Esophagus squamous epithelium (tissue), 5 donors: ENCODE measurements at regions not wholly inside any gene's neighbourhood (a gene's known extent, or its start where the extent isn't known, plus 50 kb on each side); places are given as distances from the start of the nearest gene placed in this dataset.

Source experiments
- DNase-seq: peaks from one replicate; lab custom pipeline; 2025; lab: John Stamatoyannopoulos, UW
- H3K27ac ChIP-seq, 4 donors: fragments of 200-600 bp; sonication (generic); one replicate each; pipeline ENCODE4 v1.5.1; 2016 to 2019; ENCODE audit warnings: mild to moderate bottlenecking in 1 of 4
- H3K27me3 ChIP-seq, 4 donors: fragments of 200-600 bp; sonication (generic); 1 replicate in 3 of 4; 2 replicates in 1 of 4; pipeline versions ENCODE4 v1.5.1 to v1.6.0; 2017 to 2021; ENCODE audit warnings: antibody characterized with exemption in 1 of 4
- H3K36me3 ChIP-seq, 3 donors: fragments of 200-600 bp; sonication (generic); one replicate each; pipeline ENCODE4 v1.5.1; 2016 to 2019
- H3K4me1 ChIP-seq, 3 donors: fragments of 200-600 bp; sonication (generic); one replicate each; pipeline ENCODE4 v1.5.1; 2017 to 2019
- H3K4me3 ChIP-seq, 4 donors: fragments of 200-600 bp; sonication (generic); 1 replicate in 3 of 4; 2 replicates in 1 of 4; pipeline ENCODE4 v1.5.1; 2016 to 2019; ENCODE audit warnings: mild to moderate bottlenecking in 2 of 4, moderate library complexity in 1 of 4
- H3K9me3 ChIP-seq, 3 donors: fragments of 200-600 bp; sonication (generic); one replicate each; pipeline ENCODE4 v1.5.1; 2016 to 2019
- POLR2A ChIP-seq, 4 donors: fragments of 450-650 bp; IDR thresholded peaks; one replicate each; pipeline ENCODE4 v1.6.1; 2017; ENCODE audit warnings: antibody characterized with exemption in 4 of 4, mild to moderate bottlenecking in 4 of 4, moderate library complexity in 3 of 4
- WGBS, 2 donors: methylation state at CpG; one replicate each; pipeline ENCODE4 v1.1.5; 2018; 5-methylcytosine and 5-hydroxymethylcytosine counted together
- intact Hi-C: fragments of 100-400 bp; cut with DNase I; formaldehyde crosslinking; loops from one replicate; pipeline ENCODE4 v1.15.0; 2022
- TF ChIP-seq, protein P1 (sequence below), 6 experiments: fragments of 450-650 bp in 4 of 6; fragments of 200-600 bp in 2 of 6; sonication (generic) in 2 of 6; IDR thresholded peaks; one replicate each; pipeline ENCODE4 v1.5.1; 2016 to 2019; ENCODE audit warnings: antibody characterized with exemption in 6 of 6, mild to moderate bottlenecking in 4 of 6, moderate library complexity in 4 of 6
- donor health status: DM: yes; HTN: yes; CAD: no.

DNA sequence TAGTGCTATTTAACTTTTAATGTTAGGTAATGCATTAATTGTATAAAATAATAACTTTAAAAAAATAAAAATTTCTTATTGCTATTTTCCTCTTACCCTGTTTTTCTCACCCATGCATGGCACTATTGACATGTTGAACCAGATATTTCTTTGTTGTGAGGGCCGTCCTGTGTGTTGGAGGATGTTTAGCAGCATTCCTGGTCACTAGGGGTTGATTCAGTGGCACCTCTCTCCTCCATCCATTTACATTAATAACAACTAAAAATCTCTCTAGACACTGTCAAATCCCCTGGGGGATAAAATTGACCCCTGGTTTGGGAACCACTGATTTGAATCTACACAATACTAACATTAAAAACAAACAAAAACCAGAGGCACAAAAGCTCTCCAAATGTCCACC is 147.5 kb upstream of the MIS18BP1 start:
- Histone ChIP-seq H3K27ac (no peak overlapping the region), H3K9me3 (no peaks in the 10 kb centered on the region), H3K4me1 (no peaks in the 10 kb centered on the region), H3K27me3 (no peaks in the 10 kb centered on the region), H3K36me3 (no peaks in the 10 kb centered on the region), H3K4me3 (no peak overlapping the region)
- WGBS, 2 donors = 33 to 38% methylated on average over 1 of the region's 1 CpG
- DNase-seq = no peak
- intact Hi-C loops = no loop called here
- no peak for TF ChIP-seq POLR2A (IDR thresholded peaks at IDR 0.05)
- TF ChIP-seq, protein P1, sequence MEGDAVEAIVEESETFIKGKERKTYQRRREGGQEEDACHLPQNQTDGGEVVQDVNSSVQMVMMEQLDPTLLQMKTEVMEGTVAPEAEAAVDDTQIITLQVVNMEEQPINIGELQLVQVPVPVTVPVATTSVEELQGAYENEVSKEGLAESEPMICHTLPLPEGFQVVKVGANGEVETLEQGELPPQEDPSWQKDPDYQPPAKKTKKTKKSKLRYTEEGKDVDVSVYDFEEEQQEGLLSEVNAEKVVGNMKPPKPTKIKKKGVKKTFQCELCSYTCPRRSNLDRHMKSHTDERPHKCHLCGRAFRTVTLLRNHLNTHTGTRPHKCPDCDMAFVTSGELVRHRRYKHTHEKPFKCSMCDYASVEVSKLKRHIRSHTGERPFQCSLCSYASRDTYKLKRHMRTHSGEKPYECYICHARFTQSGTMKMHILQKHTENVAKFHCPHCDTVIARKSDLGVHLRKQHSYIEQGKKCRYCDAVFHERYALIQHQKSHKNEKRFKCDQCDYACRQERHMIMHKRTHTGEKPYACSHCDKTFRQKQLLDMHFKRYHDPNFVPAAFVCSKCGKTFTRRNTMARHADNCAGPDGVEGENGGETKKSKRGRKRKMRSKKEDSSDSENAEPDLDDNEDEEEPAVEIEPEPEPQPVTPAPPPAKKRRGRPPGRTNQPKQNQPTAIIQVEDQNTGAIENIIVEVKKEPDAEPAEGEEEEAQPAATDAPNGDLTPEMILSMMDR (IDR thresholded peaks at IDR 0.05) = no peak

DNA sequence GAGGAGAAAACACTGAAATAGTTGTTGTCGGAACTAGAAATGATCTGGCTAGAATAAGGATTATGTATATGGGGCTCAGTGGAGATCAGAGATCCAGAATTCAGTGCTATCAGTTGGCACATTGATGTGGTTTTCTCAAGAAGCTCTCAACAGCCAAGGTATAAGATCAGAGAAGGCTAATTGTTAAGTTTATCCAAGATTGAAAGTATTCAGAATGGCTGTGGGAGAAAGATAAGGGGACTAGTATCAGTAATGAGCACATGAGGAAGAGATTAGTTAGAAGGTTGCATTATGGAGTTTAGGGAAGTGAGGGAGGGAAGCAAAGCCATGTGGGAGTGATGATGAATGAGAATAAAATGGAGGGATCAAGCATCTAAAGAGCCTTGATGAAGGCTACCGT is 128.1 kb upstream of the MIS18BP1 start:
- TF ChIP-seq POLR2A (IDR thresholded peaks at IDR 0.05) = no peak
- TF ChIP-seq, protein P1 (IDR thresholded peaks at IDR 0.05) = no peak
- H3K36me3 ChIP-seq = no peaks in the 10 kb centered on the region
- no peaks in the 10 kb centered on the region for H3K4me1 ChIP-seq
- H3K9me3 ChIP-seq = no peaks in the 10 kb centered on the region
- DNase-seq = no peak
- no peak overlapping the region for H3K4me3 ChIP-seq
- no peaks in the 10 kb centered on the region for H3K27me3 ChIP-seq
- no peak overlapping the region for H3K27ac ChIP-seq
- 50 to 69% methylated on average over 2 of the region's 2 CpGs for WGBS, 2 donors
- intact Hi-C loops = no loop called here

DNA sequence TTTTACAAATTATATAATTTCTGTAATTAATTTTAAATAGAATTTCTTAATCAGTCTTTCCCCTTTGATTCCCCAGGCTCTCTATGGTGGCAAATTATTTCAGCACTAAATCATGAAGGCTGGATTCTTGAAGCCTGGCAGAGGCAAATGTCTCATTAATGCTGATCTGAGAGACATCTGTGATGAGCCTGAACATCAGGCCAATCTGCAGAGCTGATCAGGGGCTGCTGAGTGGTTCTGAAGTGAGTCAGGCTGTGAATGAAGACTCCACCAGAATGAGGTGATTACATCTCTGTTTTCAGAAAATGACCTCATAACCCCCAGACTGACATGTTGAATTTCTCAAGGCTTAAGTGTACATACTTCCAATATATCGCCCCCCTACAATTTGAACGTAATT is 124.2 kb upstream of the MIS18BP1 start:
- Histone ChIP-seq H3K9me3 (no peaks in the 10 kb centered on the region), H3K4me3 (no peak overlapping the region), H3K27ac (no peak overlapping the region), H3K27me3 (no peaks in the 10 kb centered on the region), H3K4me1 (no peaks in the 10 kb centered on the region), H3K36me3 (no peaks in the 10 kb centered on the region)
- intact Hi-C loops = no loop called here
- WGBS, 2 donors = 62 to 77% methylated on average over 2 of the region's 2 CpGs
- no peak for DNase-seq
- no peak for TF ChIP-seq POLR2A (IDR thresholded peaks at IDR 0.05)
- TF ChIP-seq, protein P1 (IDR thresholded peaks at IDR 0.05) = no peak

GRCh38 chr14:45373877-45374276 is 120.9 kb upstream of the MIS18BP1 start:
- TF ChIP-seq POLR2A (IDR thresholded peaks at IDR 0.05) = no peak
- Histone ChIP-seq H3K27ac (no peak overlapping the region), H3K4me1 (no peaks in the 10 kb centered on the region), H3K27me3 (no peaks in the 10 kb centered on the region), H3K36me3 (no peaks in the 10 kb centered on the region), H3K4me3 (no peak overlapping the region), H3K9me3 (no peaks in the 10 kb centered on the region)
- DNase-seq = no peak
- intact Hi-C loops = no loop called here
- WGBS, 2 donors = 49 to 68% methylated on average over 2 of the region's 2 CpGs

DNA sequence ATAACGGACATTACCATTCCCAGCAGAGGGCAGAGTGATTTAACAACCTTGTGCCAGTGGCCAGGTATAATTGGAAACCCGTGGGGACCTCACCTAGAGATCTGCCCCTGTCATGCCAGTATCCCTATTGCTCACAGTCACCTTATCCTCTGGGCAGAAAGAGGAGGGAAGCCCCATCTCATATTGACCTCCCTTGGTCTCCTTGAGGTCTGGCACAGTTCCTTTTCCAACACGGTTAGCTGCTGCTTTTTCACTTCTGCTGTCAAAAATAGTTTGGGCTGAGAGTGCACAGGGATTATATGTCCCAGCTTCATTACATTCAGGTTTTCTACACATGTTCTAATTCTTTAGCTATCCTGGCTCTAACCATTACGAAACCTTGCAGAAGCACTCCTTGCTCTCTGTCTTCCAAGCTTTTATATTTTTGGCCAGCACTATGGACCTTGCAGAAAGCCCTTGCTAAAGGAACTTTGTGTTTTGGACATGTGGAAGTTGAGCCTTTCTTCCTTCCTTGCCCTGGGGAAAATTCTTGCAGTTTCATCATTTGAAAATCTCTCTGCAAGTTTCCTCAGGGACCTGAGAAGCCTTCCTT is 111.7 kb upstream of the MIS18BP1 start:
- WGBS, 2 donors = 47 to 56% methylated on average over 4 of the region's 4 CpGs
- DNase-seq = no peak

More for the DNA sequence above, 111.7 kb upstream of the MIS18BP1 start:
- Histone ChIP-seq H3K27me3 (no peaks in the 10 kb centered on the region), H3K4me1 (no peaks in the 10 kb centered on the region), H3K4me3 (no peak overlapping the region), H3K9me3 (no peaks in the 10 kb centered on the region), H3K36me3 (no peaks in the 10 kb centered on the region), H3K27ac (no peak overlapping the region)
- no peak for TF ChIP-seq POLR2A (IDR thresholded peaks at IDR 0.05)
- TF ChIP-seq, protein P1 (IDR thresholded peaks at IDR 0.05) = no peak
- intact Hi-C loops = no loop called here
